ENCODE measurements at regions not wholly inside any gene's neighbourhood (a gene's known extent, or its start where the extent isn't known, plus 50 kb on each side); places are given as distances from the start of the nearest gene placed in this dataset.
A peak's percentile ranks its signal among the peaks of the same experiment; 100 is the strongest.
"Not testable (repeated sequence)": the region's sequence is repeated elsewhere in the genome, so short reads cannot be mapped to it uniquely, and the experiment has no call there.

GRCh38 chr12:131431126-131431655 lies 279.7 kb upstream of the SFSWAP start:
- peak; percentile 74 for DNase-seq (ENCODE audit: low spot score)

DNA sequence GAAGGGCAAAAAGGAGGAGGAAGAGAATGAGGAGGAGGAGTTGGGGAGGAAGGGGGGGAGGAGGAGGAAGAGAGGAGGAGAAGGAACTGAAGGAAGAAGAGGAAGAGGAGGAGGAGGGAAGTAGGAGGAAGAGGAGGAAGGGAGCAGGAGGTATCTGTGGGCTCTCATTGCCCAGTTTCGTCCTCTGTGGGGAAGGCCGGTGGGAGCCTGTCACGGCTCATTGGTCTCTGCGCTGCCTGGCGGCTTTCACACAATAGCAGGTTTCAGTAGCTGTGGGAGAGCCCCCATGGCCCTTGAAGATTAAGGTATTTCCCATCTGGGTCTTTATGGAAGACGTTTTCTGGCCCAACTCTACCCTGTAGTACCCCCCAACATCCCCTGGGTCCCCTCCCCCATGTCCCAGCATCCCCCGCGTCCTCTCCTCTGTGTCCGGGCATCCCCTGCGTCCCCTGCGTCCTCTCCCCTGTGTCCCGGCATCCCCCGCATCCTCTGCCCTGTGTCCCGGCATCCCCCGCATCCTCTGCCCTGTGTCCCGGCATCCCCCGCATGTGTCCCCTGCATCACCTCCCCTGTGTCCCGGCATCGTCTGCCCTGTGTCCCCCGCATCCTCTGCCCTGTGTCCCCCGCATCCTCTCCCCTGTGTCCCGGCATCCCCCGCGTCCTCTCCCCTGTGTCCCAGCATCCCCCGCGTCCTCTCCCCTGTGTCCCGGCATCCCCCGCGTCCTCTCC lies 278.2 kb upstream of the SFSWAP start:
- DNase-seq (ENCODE audit: low spot score): peak; percentile 43

- peak; percentile 74 for DNase-seq (ENCODE audit: low spot score)
These were observed 276.4 kb upstream of the SFSWAP start for GRCh38 chr12:131434208-131435125.

- peak; percentile 62 for DNase-seq (ENCODE audit: low spot score)
These were observed 273.8 kb upstream of the SFSWAP start for GRCh38 chr12:131436922-131437705.

GRCh38 chr12:131437706-131438492 lies 273.0 kb upstream of the SFSWAP start:
- peak; percentile 71 for DNase-seq (ENCODE audit: low spot score)

GRCh38 chr12:131438493-131438835 lies 272.4 kb upstream of the SFSWAP start:
- peak; percentile 49 for DNase-seq (ENCODE audit: low spot score)

DNA sequence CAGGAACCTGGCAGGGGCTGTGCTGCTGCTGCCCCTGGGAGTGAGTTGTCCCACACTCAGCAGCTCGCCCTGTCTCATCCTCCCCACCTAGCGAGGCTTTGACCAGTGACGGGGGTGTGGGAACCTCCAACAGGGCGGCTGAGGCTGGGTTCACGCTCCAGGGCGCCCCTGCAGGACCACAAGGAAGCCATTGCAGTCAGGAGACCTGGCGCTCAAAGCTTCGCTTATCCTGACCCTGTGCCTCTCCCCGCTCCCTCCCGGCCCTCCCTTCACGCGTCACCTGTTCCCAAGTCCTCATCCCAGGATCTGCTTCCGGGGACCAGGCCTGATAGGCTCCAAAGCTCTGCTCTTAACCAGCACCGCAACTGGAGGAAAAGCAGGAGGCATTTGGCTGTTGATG lies 272.0 kb upstream of the SFSWAP start:
- DNase-seq (ENCODE audit: low spot score): no peak

DNA sequence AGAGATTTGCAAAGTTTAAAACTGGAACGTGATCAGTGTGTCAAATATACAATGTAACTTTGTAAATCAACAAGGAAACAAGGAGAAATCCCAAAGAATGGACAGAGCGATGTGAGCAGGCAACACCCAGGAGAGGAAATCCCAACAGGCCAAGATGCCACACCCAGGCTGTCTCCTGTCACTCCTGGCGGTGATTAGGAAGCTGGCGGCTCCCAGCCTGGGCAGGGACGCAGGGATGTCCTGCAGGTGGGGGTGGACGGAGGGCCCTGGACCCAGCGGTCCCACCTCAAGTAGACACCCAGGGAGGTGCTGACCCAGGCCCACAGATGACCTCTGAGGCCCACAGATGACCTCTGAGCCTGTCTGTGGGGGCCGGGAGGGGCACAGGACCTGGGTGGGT lies 271.1 kb upstream of the SFSWAP start:
- DNase-seq (ENCODE audit: low spot score): not testable (repeated sequence)

- not testable (repeated sequence) for DNase-seq (ENCODE audit: low spot score)
These were observed 270.5 kb upstream of the SFSWAP start for GRCh38 chr12:131440209-131441059.

- DNase-seq (ENCODE audit: low spot score): no peak
These were observed 269.9 kb upstream of the SFSWAP start for GRCh38 chr12:131441060-131441396.

DNA sequence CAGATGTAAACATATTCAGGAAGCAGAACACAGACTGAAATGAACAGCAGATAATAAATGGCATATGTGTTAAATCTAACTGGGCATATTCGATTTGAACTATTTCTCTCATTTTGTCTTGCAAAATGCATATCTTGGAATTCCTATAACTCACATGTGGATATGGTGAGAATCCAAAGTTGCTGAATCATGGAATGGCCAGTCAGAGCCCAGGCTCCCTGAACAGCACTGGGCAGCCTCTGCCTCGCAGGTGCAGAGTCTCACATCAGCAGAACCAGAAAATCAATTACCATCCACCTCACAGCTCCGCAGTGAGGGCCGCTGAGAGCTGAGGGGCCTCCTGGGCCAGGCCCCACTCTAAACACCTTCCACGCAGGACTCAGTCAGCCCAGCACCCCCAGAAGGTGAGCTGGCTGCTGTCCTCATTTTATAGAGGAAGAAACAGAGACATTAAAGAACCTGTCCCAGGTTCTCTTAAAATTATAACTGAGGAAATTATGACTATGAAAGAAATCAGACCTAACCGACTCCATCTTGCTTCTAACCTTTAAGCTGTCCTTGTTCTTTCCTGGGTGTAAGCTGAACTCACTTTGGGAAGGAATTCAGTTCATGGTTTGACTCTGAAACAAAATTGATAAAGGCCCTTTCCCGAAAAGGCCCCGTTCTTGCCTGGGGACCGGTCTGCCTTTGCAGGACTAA lies 269.1 kb upstream of the SFSWAP start:
- DNase-seq (ENCODE audit: low spot score): no peak

DNA sequence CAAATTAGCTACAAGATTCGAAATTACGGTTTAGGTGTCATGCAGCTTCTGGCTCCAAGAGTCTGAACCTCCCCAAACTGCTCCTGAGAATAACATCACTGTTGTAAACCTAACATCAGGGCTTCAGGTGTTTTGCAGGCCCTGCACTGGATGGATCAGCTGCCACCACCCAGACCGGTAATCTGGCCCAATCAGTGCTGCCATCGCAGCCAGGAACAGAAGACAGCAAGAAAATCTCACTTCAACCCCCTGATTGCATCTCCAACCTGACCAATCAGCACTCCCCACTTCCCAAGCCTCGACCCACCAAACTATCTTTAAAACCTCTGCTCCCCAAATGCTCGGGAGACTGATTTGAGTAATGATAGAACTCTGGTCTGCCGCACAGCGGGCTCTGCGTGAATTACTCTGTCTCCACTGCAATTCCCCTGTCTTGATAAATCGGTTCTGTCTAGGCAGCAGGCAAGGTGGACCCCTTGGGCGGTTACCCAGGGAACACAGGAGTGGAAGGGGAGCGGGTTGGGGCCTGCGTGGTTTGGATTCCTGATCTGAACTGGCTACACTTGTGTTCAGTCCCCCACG lies 268.5 kb upstream of the SFSWAP start:
- no peak for DNase-seq (ENCODE audit: low spot score)

DNA sequence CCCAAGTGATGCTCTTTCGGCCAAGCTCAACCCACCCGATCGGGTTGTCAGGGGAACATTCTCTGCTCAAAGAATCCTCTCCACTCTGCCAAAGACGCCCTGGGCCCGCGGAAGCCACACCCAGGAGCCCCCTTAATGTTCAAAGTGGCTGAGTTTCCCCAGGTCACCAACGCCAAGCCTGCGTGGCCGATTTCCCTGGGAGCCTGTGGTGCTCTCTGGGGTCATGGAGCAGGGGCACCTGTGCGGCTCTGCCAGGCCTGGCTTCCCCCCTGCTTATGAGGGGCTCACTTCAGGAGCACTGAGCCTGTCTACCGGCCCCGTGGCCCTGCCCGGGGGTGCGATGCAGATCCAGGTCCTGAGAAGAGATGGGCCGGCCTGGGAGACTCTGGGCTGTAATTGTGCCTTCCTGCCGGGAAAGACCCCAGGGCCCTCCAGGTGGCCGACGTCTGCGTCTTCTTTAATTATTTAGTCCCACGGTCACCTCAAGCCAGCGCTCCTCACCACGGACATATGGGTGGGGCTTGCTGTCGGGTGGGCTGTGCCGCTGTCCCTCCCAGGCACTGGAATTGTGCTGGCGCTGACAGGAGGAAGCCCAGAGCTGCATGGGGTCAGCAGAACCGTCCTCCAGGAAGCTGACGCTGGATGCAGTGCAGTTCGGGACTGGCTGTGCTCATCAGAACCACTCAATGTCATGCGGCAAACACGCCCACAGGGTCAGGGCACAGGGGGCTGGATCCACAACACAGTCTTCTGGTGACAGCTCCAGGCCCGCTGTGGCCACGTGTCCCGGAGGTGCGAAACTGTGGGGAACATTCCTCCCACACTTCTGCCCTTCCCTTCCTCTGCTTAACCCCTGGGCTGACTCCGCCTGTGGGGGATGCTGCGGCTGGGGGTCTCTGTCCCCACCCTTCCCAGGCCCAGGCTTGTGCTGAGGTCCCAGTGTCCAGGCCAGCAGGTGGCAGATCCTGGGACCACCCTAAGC lies 267.6 kb upstream of the SFSWAP start:
- DNase-seq (ENCODE audit: low spot score): peak; percentile 65

GRCh38 chr12:131444220-131445164 lies 266.4 kb upstream of the SFSWAP start:
- DNase-seq (ENCODE audit: low spot score): peak; percentile 74

- peak; percentile 72 for DNase-seq (ENCODE audit: low spot score)
These were observed 265.6 kb upstream of the SFSWAP start for GRCh38 chr12:131445184-131445774.

DNA sequence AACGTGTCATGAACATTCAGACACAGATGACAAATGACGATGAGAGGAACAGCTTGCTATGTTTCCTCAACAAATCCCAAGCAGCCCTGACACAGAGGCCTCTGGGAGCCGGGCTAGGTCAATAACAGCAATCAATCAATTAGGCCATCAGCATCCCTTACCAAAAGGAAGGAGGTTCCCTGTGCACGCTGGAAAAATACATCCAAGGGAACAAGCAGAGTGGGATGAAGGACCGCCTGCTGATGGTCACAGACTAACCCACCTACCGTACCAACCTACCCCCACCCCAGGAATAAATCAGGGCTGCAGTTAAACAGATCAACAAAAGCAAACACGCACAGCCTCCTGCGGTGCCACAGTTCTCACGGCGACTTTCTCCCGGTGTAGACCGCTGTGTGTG lies 265.1 kb upstream of the SFSWAP start:
- DNase-seq (ENCODE audit: low spot score): no peak
